Naive B cell (primary cell): ENCODE measurements at regions not wholly inside any gene's neighbourhood (a gene's known extent, or its start where the extent isn't known, plus 50 kb on each side); places are given as distances from the start of the nearest gene placed in this dataset.
A peak's percentile ranks its signal among the peaks of the same experiment; 100 is the strongest.

ENCODE experiments used
- ATAC-seq, 2 donors: fragments of 150-1000 bp; cut with Tn5 transposase; 2 replicates each; pipeline ENCODE4 v1.10.0; 2021; ENCODE audit warnings: low read depth in 2 of 2, mild to moderate bottlenecking in 2 of 2, moderate library complexity in 2 of 2
- DNase-seq: peaks from one replicate; pipeline ENCODE4 v3.0.0; 2022
- H3K27ac Mint-ChIP-seq, 6 donors: one replicate each; pipeline ENCODE4 v1.8.0; 2020 to 2022; ENCODE audit warnings: mild to moderate bottlenecking in 6 of 6, mixed read lengths in 6 of 6, moderate library complexity in 5 of 6, inconsistent platforms in 2 of 6
- H3K27me3 Mint-ChIP-seq, 3 donors: one replicate each; pipeline ENCODE4 v1.8.0; 2021 to 2022; ENCODE audit warnings: mixed read lengths in 3 of 3, mild to moderate bottlenecking in 1 of 3
- H3K36me3 Mint-ChIP-seq, 2 donors: one replicate each; pipeline ENCODE4 v1.8.0; 2020 to 2022; ENCODE audit warnings: mixed read lengths in 2 of 2, inconsistent platforms in 1 of 2, mild to moderate bottlenecking in 1 of 2
- H3K4me1 Mint-ChIP-seq, 3 donors: one replicate each; pipeline ENCODE4 v1.8.0; 2020 to 2022; ENCODE audit warnings: mixed read lengths in 3 of 3, inconsistent platforms in 1 of 3, mild to moderate bottlenecking in 1 of 3, moderate library complexity in 1 of 3
- H3K4me3 Mint-ChIP-seq, 8 donors: one replicate each; pipeline ENCODE4 v1.8.0; 2020 to 2022; ENCODE audit warnings: mild to moderate bottlenecking in 8 of 8, mixed read lengths in 8 of 8, moderate library complexity in 8 of 8, inconsistent platforms in 2 of 8
- H3K9me3 Mint-ChIP-seq, 7 donors: one replicate each; pipeline ENCODE4 v1.8.0; 2020 to 2022; ENCODE audit warnings: mixed read lengths in 7 of 7, mild to moderate bottlenecking in 5 of 7, inconsistent platforms in 2 of 7, moderate library complexity in 1 of 7

DNA sequence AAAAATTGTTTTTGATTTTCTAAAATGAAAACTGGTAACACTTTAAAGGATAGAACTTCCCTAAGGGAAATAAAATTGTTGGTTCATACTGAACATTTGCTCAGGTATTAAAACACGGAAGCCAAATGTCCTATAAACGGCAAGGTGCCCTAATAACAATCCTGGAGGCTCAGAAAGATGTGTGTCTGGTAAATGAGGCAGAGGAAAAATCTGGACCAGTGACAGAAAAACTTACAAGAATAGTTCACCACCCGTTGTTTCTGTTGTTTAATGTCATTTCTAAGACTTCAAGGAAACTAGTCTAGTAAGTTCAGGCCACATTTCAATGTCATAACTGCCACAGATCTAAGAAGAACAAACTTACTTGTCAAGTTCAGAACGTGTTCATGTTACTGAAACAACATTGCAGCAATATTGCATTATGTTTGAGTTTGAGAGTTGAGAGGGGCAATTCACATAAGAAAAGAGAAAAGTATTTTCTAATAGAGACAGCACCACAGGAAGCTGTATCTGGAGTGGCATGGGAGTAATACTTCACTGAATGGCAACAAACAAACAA, 476.6 kb downstream of the GRXCR1 start:
- ATAC-seq (no peak), DNase-seq (no peak)
- Mint-ChIP-seq H3K9me3 (peaks cover 0 to 2% (median 0%) of the 10 kb centered on the region in 7 donors), H3K36me3 (no peaks in the 10 kb centered on the region), H3K27ac (no peak overlapping the region), H3K27me3 (no peaks in the 10 kb centered on the region), H3K4me3 (no peak overlapping the region), H3K4me1 (no peaks in the 10 kb centered on the region)

DNA sequence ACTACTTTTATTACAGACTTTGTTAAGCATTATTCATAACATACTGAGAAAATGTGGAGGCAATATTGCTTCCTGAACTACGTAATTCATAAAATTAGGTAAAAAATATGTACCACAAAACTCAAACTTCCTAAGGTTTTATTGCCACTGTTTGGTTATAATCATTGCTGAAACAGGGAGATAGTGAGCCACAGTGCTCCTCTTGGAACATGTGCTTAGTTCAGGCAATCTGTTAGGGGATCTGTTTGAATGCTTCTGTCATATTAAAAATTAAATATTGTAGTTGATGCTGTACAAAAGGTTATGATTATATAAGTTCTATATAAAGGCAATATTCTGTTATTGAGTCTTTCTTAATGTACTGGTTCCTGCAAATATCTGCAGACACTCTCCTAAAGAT, 480.7 kb downstream of the GRXCR1 start:
- H3K27ac Mint-ChIP-seq = no peak overlapping the region
- DNase-seq (no peak), ATAC-seq (no peak)
- H3K9me3 Mint-ChIP-seq = peaks cover 0 to 3% (median 0%) of the 10 kb centered on the region in 7 donors
- no peaks in the 10 kb centered on the region for H3K4me1 Mint-ChIP-seq
- H3K4me3 Mint-ChIP-seq = no peak overlapping the region
- no peaks in the 10 kb centered on the region for H3K27me3 Mint-ChIP-seq
- H3K36me3 Mint-ChIP-seq = no peaks in the 10 kb centered on the region

DNA sequence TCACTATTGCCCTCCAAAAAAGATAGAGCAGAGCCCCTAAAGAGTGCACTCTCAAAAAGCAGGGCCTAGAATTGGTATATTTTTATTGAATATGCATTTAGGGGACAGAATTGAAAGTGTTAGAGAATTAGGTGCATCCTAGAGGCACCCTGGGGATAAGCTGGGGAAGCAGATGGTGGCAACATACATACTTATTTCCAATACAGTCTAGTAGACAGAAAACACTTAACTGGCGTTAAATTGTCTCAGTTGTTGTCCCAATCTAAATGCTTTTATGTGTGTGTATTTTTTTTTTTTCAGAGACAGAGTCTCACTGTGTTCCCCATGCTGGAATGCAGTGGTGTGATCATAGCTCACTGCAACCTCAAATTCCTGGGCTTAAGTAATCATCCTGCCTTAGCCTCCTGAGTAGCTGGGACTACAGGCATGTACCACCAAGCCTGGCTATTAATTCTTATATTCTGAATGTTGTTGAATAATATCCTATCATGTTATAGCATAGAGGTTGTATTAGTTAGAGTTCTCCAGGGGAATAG, 481.8 kb downstream of the GRXCR1 start:
- Mint-ChIP-seq H3K27me3 (no peaks in the 10 kb centered on the region), H3K4me1 (no peaks in the 10 kb centered on the region), H3K27ac (no peak overlapping the region), H3K4me3 (no peak overlapping the region), H3K9me3 (peaks cover 0 to 3% (median 0%) of the 10 kb centered on the region in 7 donors), H3K36me3 (no peaks in the 10 kb centered on the region)
- ATAC-seq (no peak), DNase-seq (no peak)

DNA sequence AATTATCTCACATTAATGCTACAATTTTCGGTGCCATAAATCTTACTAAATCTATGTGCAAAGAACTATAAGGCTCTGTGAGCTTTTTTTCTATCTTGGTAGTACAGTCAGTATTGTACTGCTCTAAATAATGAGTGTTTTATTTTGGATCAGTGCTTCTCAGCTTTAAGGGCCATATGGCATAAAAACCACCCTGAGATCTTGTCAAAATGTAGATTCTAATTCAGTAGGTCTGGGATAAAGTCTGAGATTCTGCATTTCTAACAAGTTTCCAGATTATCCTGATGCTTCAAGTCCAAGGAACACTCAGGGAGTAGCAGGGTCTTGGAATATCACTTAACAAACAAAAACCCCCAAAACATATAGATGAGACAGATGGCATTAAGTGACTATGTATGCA, 486.5 kb downstream of the GRXCR1 start:
- Mint-ChIP-seq H3K4me1 (no peaks in the 10 kb centered on the region), H3K27me3 (no peaks in the 10 kb centered on the region), H3K27ac (no peak overlapping the region), H3K4me3 (no peak overlapping the region), H3K9me3 (peaks cover 0 to 7% (median 0%) of the 10 kb centered on the region in 7 donors), H3K36me3 (no peaks in the 10 kb centered on the region)
- no peak for ATAC-seq
- no peak for DNase-seq

DNA sequence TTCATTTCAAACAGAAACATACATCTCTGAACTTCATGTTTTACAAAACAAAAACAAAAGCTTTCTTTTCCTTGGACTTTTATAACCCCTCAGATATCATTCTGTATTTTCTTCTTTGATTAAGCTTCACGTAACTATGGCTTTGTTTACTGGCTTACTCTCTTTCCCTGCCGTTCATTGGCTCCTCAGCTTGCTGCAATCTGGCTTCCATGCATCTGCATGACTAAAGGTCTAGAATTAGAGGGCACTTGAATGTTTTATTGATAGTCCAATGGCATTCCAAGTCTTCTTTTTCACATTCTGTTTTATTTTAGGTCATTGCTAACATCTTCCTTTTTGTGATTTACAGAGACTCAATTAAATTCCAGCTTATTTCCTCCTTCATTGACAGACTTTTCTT, 487.6 kb downstream of the GRXCR1 start:
- Mint-ChIP-seq H3K4me1 (no peaks in the 10 kb centered on the region), H3K36me3 (no peaks in the 10 kb centered on the region), H3K4me3 (no peak overlapping the region), H3K9me3 (peaks cover 0 to 7% (median 0%) of the 10 kb centered on the region in 7 donors), H3K27me3 (no peaks in the 10 kb centered on the region), H3K27ac (no peak overlapping the region)
- ATAC-seq (no peak), DNase-seq (no peak)

DNA sequence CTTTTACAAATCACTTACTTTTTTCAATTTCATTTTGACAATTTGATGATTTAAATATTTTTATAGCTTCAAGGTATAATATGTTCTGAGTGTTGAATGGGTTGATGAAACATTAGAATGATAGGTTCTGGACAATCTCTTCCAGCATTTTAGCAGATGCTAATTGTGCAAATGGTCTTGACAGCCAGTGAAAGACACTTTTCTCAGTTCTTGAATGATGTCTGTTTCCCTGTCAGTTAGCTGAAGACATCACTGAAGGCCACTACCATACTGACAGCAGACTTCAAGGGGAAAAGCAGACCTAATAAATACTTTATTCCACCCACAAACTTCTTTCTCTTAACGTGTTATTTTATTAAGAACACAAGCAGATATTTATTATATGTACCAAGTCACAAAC, 498.6 kb downstream of the GRXCR1 start:
- ATAC-seq = no peak
- H3K36me3 Mint-ChIP-seq = no peaks in the 10 kb centered on the region
- no peaks in the 10 kb centered on the region for H3K27me3 Mint-ChIP-seq
- H3K27ac Mint-ChIP-seq = no peak overlapping the region
- H3K4me1 Mint-ChIP-seq = peaks cover 3 to 5% (median 5%) of the 10 kb centered on the region in 3 donors
- no peak overlapping the region for H3K4me3 Mint-ChIP-seq
- DNase-seq = no peak
- peaks cover 0 to 2% (median 0%) of the 10 kb centered on the region in 7 donors for H3K9me3 Mint-ChIP-seq

DNA sequence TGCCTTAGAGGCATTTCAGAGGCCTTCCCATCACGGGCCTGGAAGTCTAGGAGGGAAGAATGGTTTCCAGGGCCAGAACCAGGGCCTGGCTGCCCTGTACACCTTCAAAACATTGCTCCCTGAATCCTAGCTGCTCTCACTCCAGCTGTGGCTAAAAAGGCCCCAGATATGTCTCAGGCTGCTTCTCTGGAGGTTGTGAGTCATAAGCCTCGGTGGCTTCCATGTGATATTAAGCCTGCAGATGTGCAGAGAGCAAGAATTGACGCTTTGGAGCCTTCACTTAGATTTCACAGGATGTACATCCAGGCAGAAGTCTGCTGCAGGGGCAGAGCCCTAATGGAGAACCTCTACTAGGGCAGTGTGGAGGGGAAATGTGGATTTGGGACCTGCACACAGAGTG, 502.5 kb downstream of the GRXCR1 start:
- Mint-ChIP-seq H3K27ac (no peak overlapping the region), H3K27me3 (no peaks in the 10 kb centered on the region), H3K4me1 (peaks cover 3 to 5% (median 5%) of the 10 kb centered on the region in 3 donors), H3K36me3 (no peaks in the 10 kb centered on the region), H3K4me3 (no peak overlapping the region), H3K9me3 (peaks cover 0 to 8% (median 2%) of the 10 kb centered on the region in 7 donors)
- DNase-seq (no peak), ATAC-seq (no peak)

DNA sequence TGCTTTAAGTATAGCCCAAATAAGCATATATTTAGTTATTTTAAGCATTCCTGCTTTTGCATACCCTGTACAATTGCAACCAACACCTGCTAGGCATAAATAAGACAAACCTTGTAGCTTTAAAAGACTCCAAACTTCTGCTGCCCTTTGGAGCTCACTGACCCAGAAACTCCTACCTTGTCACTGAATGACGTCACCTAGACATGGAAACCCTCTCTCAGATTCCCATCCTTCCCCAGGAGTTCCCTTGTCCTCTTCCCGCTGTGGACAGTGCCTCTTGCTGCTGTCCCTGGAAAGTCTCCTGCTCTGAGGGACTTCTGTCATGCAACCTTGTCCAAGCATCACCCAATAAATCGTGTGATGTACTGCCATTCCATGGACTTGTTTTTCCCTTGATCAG, 507.2 kb downstream of the GRXCR1 start:
- H3K9me3 Mint-ChIP-seq = peaks cover 0 to 8% (median 4%) of the 10 kb centered on the region in 7 donors
- H3K4me3 Mint-ChIP-seq = no peak overlapping the region
- peaks cover 3 to 5% (median 5%) of the 10 kb centered on the region in 3 donors for H3K4me1 Mint-ChIP-seq
- DNase-seq (no peak), ATAC-seq (no peak)
- no peaks in the 10 kb centered on the region for H3K27me3 Mint-ChIP-seq
- no peaks in the 10 kb centered on the region for H3K36me3 Mint-ChIP-seq
- no peak overlapping the region for H3K27ac Mint-ChIP-seq

DNA sequence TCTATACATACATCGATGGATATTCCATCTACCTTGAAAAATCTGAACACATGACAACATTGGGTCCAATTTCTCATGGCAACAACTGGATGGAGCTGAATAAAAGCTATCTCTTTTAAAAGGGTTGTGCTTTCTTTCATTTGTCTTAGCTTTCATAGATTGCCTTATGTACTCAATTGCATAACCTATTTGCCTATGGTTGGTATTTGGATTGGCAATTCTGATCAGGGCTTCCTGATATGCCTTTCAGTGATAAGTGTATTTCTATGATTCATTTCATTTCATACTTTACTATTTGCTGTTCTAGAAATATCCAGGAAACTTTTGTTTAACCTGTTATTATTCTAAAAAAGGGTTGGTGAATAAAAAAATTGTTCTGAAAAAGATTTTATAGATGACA, 509.9 kb downstream of the GRXCR1 start:
- DNase-seq (no peak), ATAC-seq (no peak)
- no peaks in the 10 kb centered on the region for H3K4me1 Mint-ChIP-seq
- H3K4me3 Mint-ChIP-seq = no peak overlapping the region
- H3K27me3 Mint-ChIP-seq = no peaks in the 10 kb centered on the region
- peaks cover 7 to 20% (median 9%) of the 10 kb centered on the region in 7 donors for H3K9me3 Mint-ChIP-seq
- H3K36me3 Mint-ChIP-seq = no peaks in the 10 kb centered on the region
- H3K27ac Mint-ChIP-seq = no peak overlapping the region

DNA sequence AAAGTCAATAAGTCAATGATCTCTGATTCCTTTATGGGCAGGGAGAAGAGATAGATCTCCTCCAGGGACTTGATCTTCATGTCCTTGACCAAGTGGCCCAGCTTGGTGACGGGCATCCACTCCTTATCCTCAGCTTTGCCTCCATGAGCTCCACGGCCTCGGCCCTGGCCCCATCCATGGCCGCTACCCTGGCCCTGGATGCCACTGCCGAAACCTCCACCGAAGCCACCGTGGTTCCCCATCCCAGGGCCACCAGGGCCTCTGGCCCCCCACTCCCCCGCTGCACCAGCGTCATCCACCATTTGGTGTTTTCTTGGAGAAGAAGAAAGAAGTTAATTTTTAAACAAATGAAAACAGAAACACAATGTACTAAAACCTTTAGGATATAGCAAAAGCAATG, 518.1 kb downstream of the GRXCR1 start:
- no peaks in the 10 kb centered on the region for H3K4me1 Mint-ChIP-seq
- no peaks in the 10 kb centered on the region for H3K36me3 Mint-ChIP-seq
- ATAC-seq = no peak
- peaks cover 4 to 32% (median 10%) of the 10 kb centered on the region in 7 donors for H3K9me3 Mint-ChIP-seq
- H3K27me3 Mint-ChIP-seq = no peaks in the 10 kb centered on the region
- H3K27ac Mint-ChIP-seq = no peak overlapping the region
- no peak for DNase-seq
- no peak overlapping the region for H3K4me3 Mint-ChIP-seq

DNA sequence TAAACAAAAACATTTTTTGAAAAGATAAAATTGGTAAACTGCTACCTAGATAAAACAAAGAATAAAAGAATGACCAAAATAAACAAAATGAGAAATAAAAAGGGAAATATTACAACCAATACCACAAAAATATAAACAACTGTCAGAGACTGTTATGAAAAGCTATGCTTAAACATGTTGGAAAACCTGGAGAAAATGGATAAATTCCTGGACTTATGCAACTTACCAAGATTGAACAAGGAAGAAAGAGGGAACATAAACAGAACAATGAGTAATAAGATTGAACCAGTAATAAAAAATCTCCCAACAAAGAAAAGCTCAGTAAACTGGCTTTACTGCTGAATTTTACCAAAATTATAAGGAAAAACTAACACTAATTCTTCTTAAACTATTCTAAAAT, 518.7 kb downstream of the GRXCR1 start:
- ATAC-seq = no peak
- H3K36me3 Mint-ChIP-seq = no peaks in the 10 kb centered on the region
- H3K9me3 Mint-ChIP-seq = peaks cover 3 to 31% (median 9%) of the 10 kb centered on the region in 7 donors
- H3K27ac Mint-ChIP-seq = peak overlapping the region in 1 of 6 donors; percentile 54
- DNase-seq = no peak
- no peak overlapping the region for H3K4me3 Mint-ChIP-seq
- H3K4me1 Mint-ChIP-seq = no peaks in the 10 kb centered on the region
- H3K27me3 Mint-ChIP-seq = no peaks in the 10 kb centered on the region

DNA sequence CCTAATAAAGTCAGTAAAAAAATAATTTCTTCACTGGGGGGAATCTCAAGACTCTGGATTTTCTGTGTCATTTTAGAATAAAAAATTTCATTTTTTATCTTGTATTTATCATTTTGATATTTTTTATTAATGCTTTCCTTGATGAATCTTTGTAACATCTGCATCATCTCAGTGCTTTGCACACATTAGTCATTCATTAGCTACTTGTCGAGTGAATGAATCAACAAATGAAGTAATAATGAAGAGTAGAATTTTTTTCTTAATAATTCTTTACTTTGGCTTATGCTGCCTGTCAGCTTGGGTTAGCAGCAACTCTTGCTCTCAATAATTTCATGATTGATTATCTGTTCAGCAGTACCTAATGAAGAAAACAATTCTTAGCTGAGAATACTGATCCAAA, 530.8 kb downstream of the GRXCR1 start:
- peaks cover 2 to 14% (median 4%) of the 10 kb centered on the region in 7 donors for H3K9me3 Mint-ChIP-seq
- H3K27ac Mint-ChIP-seq = no peak overlapping the region
- no peaks in the 10 kb centered on the region for H3K27me3 Mint-ChIP-seq
- H3K4me3 Mint-ChIP-seq = no peak overlapping the region
- DNase-seq = no peak
- H3K4me1 Mint-ChIP-seq = no peaks in the 10 kb centered on the region
- ATAC-seq = no peak
- no peaks in the 10 kb centered on the region for H3K36me3 Mint-ChIP-seq

DNA sequence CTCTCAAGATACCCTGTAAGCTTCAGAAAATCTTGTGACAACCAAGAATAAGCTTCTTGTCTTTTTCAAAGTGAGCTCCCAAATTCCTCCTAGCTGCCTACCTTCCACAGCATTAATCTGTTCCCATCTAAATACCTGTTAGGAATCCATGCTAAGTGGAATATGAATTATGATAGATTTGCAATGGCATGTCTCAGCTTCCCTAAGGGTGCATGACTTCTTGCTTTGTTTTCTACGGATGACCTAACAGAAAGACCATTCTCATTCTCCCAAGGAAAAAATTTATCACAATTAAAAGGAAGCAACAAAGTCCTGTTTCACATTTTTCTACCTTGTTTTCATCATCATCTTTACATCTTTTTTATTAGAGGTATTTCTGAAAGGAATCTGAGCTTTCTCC, 532.7 kb downstream of the GRXCR1 start:
- Mint-ChIP-seq H3K4me3 (no peak overlapping the region), H3K9me3 (peaks cover 0 to 7% (median 3%) of the 10 kb centered on the region in 7 donors), H3K4me1 (no peaks in the 10 kb centered on the region), H3K27ac (no peak overlapping the region), H3K36me3 (no peaks in the 10 kb centered on the region), H3K27me3 (no peaks in the 10 kb centered on the region)
- DNase-seq = no peak
- ATAC-seq = no peak

DNA sequence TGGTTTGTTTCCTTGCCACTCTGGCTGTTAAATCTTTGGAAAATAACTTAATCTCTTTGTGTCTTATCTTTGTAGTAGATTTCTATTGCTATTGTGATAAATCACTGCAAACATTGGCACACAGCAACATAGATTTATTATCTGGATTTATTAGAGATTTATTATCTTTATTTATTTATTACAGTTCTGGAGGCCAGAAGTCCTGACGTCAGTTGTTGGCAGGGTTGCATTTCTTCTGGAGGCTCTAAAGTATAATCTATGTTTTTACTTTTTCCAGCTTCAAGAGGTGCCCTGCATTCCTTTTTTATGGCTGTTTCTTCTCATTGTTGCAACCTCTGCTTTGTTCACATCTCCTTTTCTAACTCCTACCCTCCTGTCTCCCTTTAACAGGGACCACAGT, 542.8 kb downstream of the GRXCR1 start:
- DNase-seq (no peak), ATAC-seq (no peak)
- Mint-ChIP-seq H3K27ac (no peak overlapping the region), H3K36me3 (no peaks in the 10 kb centered on the region), H3K27me3 (no peaks in the 10 kb centered on the region), H3K4me1 (no peaks in the 10 kb centered on the region), H3K4me3 (no peak overlapping the region), H3K9me3 (peaks cover 2 to 17% (median 12%) of the 10 kb centered on the region in 7 donors)

DNA sequence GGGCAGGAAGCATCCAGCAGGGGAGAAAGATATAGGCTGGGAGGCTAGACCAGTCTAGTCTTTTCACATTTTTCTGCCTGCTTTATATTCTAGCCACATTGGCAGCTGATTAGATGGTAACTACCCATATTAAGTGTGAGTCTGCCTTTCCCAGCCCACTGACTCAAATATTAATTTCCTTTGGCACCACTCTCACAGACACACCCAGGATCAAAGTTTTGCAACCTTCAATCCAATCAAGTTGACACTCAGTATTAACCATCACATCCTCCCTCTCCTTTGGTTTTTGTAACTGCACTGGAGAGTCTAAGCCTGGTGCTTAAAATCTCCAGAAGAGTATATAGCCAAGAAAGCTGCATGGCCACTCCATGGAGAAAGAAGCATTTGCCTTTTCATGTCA, 560.4 kb downstream of the GRXCR1 start:
- H3K9me3 Mint-ChIP-seq = no peaks in the 10 kb centered on the region
- ATAC-seq (peak in 1 of 2 donors; percentile 49), DNase-seq (no peak)
- H3K27ac Mint-ChIP-seq = no peak overlapping the region
- no peaks in the 10 kb centered on the region for H3K4me1 Mint-ChIP-seq
- no peaks in the 10 kb centered on the region for H3K36me3 Mint-ChIP-seq
- no peaks in the 10 kb centered on the region for H3K27me3 Mint-ChIP-seq
- H3K4me3 Mint-ChIP-seq = no peak overlapping the region
